ENCODE measurements at regions not wholly inside any gene's neighbourhood (a gene's known extent, or its start where the extent isn't known, plus 50 kb on each side); places are given as distances from the start of the nearest gene placed in this dataset.

DNA sequence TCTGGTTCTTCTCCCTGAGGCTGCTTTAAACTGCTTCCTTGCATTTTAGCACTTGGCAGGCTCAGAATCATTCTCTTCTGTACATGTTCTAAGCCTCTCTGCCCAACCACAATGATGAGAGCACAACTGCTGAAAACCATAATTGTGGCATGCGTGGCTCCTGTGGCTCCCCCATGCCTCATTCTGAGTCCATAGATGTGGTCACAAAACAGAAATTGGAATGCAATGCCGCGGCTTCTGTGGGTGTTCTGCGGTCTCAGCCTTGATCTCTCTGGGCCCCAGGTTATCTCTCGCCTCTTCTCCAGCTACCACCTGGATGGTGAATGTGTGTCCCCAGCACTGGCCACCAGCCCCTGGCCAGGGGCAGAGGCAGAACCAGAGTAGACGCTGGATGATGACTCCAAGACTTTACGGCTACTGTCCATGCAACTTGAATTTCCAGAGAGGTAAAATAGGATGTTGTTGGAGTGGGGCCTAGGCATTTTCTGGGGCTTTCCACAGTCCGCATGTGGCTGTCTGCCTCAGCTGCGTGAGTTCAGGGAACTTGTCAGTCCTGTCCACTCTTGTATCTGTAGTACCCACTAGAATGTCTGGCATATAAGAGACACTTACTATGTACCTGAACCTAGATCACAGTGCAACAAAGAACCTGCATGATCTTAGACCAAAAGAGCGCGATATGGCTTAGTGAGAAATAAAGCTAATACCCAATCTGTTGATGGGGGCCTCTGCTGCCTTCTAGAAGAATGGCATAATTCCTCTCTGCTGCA, 52.4 kb upstream of the ADRB1 start:
- peaks cover 5 to 10% (median 7%) of the 10 kb centered on the region in 3 donors for H3K4me1 Mint-ChIP-seq
- H3K9me3 Mint-ChIP-seq: peaks cover 0 to 8% (median 6%) of the 10 kb centered on the region in 3 donors
- no peak overlapping the region for H3K27ac Mint-ChIP-seq
- no peaks in the 10 kb centered on the region for H3K36me3 Mint-ChIP-seq
- no peak overlapping the region for H3K4me3 Mint-ChIP-seq
- peaks cover 12% of the 10 kb centered on the region for H3K27me3 Mint-ChIP-seq

DNA sequence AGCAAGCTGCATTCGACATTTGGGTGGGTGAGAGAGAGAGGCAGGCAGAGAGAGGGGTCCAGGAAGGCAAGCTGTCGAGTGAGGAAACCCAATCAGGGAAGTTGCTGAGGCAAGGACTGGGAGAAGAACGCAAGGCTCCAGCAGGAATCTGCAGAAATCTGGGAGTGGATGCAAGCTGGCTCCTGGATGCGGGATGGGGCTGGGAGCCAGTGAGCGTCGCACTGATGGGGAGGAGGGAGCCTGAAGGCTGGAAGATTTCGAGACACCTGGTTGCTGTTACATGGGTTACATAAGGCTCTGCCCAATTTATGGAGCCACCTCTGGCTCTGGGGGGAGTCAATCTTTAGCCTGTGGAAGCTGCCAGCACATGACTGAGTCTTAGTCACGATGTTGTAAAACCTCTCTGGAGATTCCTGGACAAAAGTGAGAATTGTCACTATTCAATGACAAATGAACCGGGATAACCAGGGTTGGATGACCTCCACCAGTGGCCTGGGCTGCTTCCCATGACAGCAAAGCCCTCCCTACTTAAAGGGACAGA, 51.1 kb upstream of the ADRB1 start:
- H3K27me3 Mint-ChIP-seq: peaks cover 12% of the 10 kb centered on the region
- H3K9me3 Mint-ChIP-seq: peaks cover 0 to 3% (median under 1%) of the 10 kb centered on the region in 3 donors
- H3K4me1 Mint-ChIP-seq: peaks cover 5 to 10% (median 7%) of the 10 kb centered on the region in 3 donors
- H3K4me3 Mint-ChIP-seq: no peak overlapping the region
- no peaks in the 10 kb centered on the region for H3K36me3 Mint-ChIP-seq
- H3K27ac Mint-ChIP-seq: no peak overlapping the region

DNA sequence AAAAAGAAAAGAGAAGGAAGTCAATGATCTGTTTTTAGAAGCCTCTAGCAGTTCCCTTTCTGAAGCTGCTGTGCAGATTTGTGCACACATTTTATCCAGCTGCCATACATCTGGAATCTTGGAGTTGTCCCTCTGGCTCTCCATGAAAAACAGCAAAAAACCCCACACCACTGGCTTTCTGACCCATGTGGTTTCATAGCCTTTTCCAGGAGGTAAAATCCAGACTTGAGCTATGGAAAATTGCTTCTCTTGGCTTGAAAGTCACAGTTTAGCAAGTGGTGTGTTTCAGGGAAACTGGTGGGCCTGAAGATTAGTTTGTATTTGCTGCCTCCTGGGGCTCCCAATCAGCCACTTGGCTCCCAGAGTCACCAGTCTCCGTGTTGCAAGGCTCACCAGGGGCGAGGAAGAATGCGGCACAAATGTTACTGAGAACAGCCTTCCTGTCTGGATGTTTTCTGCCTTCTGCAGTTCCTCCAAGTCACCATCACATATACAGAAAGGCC, 50.1 kb upstream of the ADRB1 start:
- peaks cover 5 to 10% (median 7%) of the 10 kb centered on the region in 3 donors for H3K4me1 Mint-ChIP-seq
- H3K27ac Mint-ChIP-seq: no peak overlapping the region
- no peaks in the 10 kb centered on the region for H3K9me3 Mint-ChIP-seq
- peaks cover 12% of the 10 kb centered on the region for H3K27me3 Mint-ChIP-seq
- H3K4me3 Mint-ChIP-seq: peak overlapping the region in 1 of 4 donors; percentile 60
- no peaks in the 10 kb centered on the region for H3K36me3 Mint-ChIP-seq
